A549 (cell line): ENCODE measurements at regions not wholly inside any gene's neighbourhood (a gene's known extent, or its start where the extent isn't known, plus 50 kb on each side); places are given as distances from the start of the nearest gene placed in this dataset.
"Not testable (repeated sequence)": the region's sequence is repeated elsewhere in the genome, so short reads cannot be mapped to it uniquely, and the experiment has no call there.

Experiments
- ATAC-seq, 2 experiments: fragments of 200-7000 bp in 1 of 2; fragments of >200 bp in 1 of 2; cut with Nextera tagmentation in 1 of 2; cut with Tn5 transposase in 1 of 2; 3 replicates each; pipeline versions ENCODE4 v1.8.0 to v1.9.1; 2018 to 2020; ENCODE audit warnings: mild to moderate bottlenecking in 1 of 2, moderate library complexity in 1 of 2
- CTCF ChIA-PET: fragments of 300-600 bp; sonication (Branson Sonifier 250); formaldehyde crosslinking; extraction: SDS; loops from one replicate; lab custom pipeline; 2021; ENCODE audit warnings: antibody characterized with exemption, inconsistent platforms; lab: Yijun Ruan, JAX
- POLR2A ChIA-PET: fragments of 350-600 bp; formaldehyde crosslinking; extraction: SDS; loops from one replicate; lab custom pipeline; 2021; ENCODE audit warnings: antibody characterized with exemption, inconsistent platforms; lab: Yijun Ruan, JAX
- DNase-seq, 2 experiments: peaks; one replicate each; pipeline versions ENCODE4 v3.0.0 to v3.0.0-alpha.2; 2011 to 2016; ENCODE audit warnings: low read depth in 1 of 2, low spot score in 1 of 2
- FAIRE-seq: peaks from 2 replicates; lab custom pipeline; 2011; peaks lifted over from hg19 to GRCh38; lab: Jason Lieb, UNC
- H3K27ac ChIP-seq, 2 experiments: fragments of >200 bp; sonication (Bioruptor Twin); formaldehyde crosslinking; 3 replicates each; pipeline ENCODE4 v1.5.1; 2016 to 2017
- H3K4me1 ChIP-seq: fragments of >200 bp; sonication (Bioruptor Twin); formaldehyde crosslinking; 3 replicates; pipeline ENCODE4 v1.6.1; 2016
- H3K4me2 ChIP-seq: fragments of >200 bp; sonication (Bioruptor Twin); formaldehyde crosslinking; 3 replicates; pipeline ENCODE4 v1.6.1; 2016
- H3K4me3 ChIP-seq: fragments of >200 bp; sonication (Bioruptor Twin); formaldehyde crosslinking; 3 replicates; pipeline ENCODE4 v1.5.1; 2016
- H3K9me3 ChIP-seq: fragments of >200 bp; sonication (Bioruptor Twin); formaldehyde crosslinking; 3 replicates; pipeline ENCODE4 v1.6.1; 2016
- ATOH8 ChIP-seq: fragments of 250-450 bp; sonication (Bioruptor Pico); IDR thresholded peaks from 2 replicates; pipeline ENCODE4 v1.5.0; 2020; ENCODE audit warnings: low read depth, mild to moderate bottlenecking, moderate library complexity
- CEBPB ChIP-seq, 2 experiments: fragments of >200 bp in 1 of 2; sonication (Bioruptor Twin) in 1 of 2; formaldehyde crosslinking in 1 of 2; IDR thresholded peaks; 2 replicates each; pipeline ENCODE4 v1.6.1; 2012 to 2016
- E2F6 ChIP-seq: IDR thresholded peaks from 2 replicates; pipeline ENCODE4 v1.6.1; 2012; ENCODE audit warnings: low read depth, borderline replicate concordance
- ESRRA ChIP-seq: fragments of 150-350 bp; IDR thresholded peaks from 2 replicates; pipeline ENCODE4 v1.6.1; 2014; ENCODE audit warnings: mild to moderate bottlenecking, low read length, borderline replicate concordance
- FOXS1 ChIP-seq: fragments of 250-450 bp; sonication (Bioruptor Pico); IDR thresholded peaks from 2 replicates; pipeline ENCODE4 v1.5.0; 2020; ENCODE audit warnings: mild to moderate bottlenecking, moderate library complexity
- HEYL ChIP-seq: fragments of 250-450 bp; sonication (Bioruptor Pico); IDR thresholded peaks from 2 replicates; pipeline ENCODE4 v1.8.0; 2021; ENCODE audit warnings: mild to moderate bottlenecking, moderate library complexity
- HMGXB4 ChIP-seq: fragments of 250-450 bp; sonication (Bioruptor Pico); IDR thresholded peaks from 2 replicates; pipeline ENCODE4 v1.5.0; 2021; ENCODE audit warnings: mild to moderate bottlenecking, moderate library complexity, borderline replicate concordance
- HOXA7 ChIP-seq: fragments of 250-450 bp; sonication (Bioruptor Pico); IDR thresholded peaks from 2 replicates; pipeline ENCODE4 v1.5.0; 2020; ENCODE audit warnings: mild to moderate bottlenecking, moderate library complexity
- HOXB13 ChIP-seq: fragments of 250-450 bp; sonication (Bioruptor Pico); IDR thresholded peaks from 2 replicates; pipeline ENCODE4 v1.5.0; 2020; ENCODE audit warnings: low read depth, mild to moderate bottlenecking, moderate library complexity
- HOXB5 ChIP-seq: fragments of 250-450 bp; sonication (Bioruptor Pico); IDR thresholded peaks from 2 replicates; pipeline ENCODE4 v1.5.0; 2020; ENCODE audit warnings: mild to moderate bottlenecking, moderate library complexity
- JUN ChIP-seq, 2 experiments: fragments of >200 bp; sonication (Bioruptor Twin); formaldehyde crosslinking; IDR thresholded peaks; 2 replicates in 1 of 2; 3 replicates in 1 of 2; pipeline ENCODE4 v1.6.1; 2016 to 2017
- JUNB ChIP-seq: fragments of >200 bp; sonication (Bioruptor Twin); formaldehyde crosslinking; IDR thresholded peaks from 2 replicates; pipeline ENCODE4 v1.6.1; 2016
- MAFK ChIP-seq: fragments of 450-650 bp; IDR thresholded peaks from 2 replicates; pipeline ENCODE4 v1.6.1; 2014; ENCODE audit not compliant: partially characterized antibody
- NFE2L2 ChIP-seq: fragments of 150-350 bp; conservative IDR thresholded peaks from 2 replicates; pipeline ENCODE4 v1.6.1; 2014; ENCODE audit warnings: low read length
- NR3C1 ChIP-seq: fragments of >200 bp; sonication (Bioruptor Twin); formaldehyde crosslinking; IDR thresholded peaks from 3 replicates; pipeline ENCODE4 v1.6.1; 2017
- PHF8 ChIP-seq: fragments of 200-600 bp; sonication (generic); IDR thresholded peaks from 2 replicates; pipeline ENCODE4 v1.6.1; 2016; ENCODE audit warnings: low read depth, mild to moderate bottlenecking, antibody characterized with exemption, moderate library complexity, borderline replicate concordance
- POLR2AphosphoS2 ChIP-seq: conservative IDR thresholded peaks from 2 replicates; pipeline ENCODE4 v1.6.1; 2012; ENCODE audit warnings: low read length, improper control_type of control experiment, inconsistent platforms
- RNF2 ChIP-seq: fragments of 200-600 bp; sonication (generic); IDR thresholded peaks from 2 replicates; pipeline ENCODE4 v1.6.1; 2016; ENCODE audit warnings: low read depth, mild to moderate bottlenecking, antibody characterized with exemption, moderate library complexity, borderline replicate concordance
- SMC3 ChIP-seq: fragments of >200 bp; sonication (Bioruptor Twin); formaldehyde crosslinking; IDR thresholded peaks from 3 replicates; pipeline ENCODE4 v1.6.1; 2018; ENCODE audit warnings: inconsistent platforms
- USF2 ChIP-seq: fragments of 450-650 bp; IDR thresholded peaks from 2 replicates; pipeline ENCODE4 v1.6.1; 2014; ENCODE audit warnings: antibody characterized with exemption
- ZNF302 ChIP-seq: fragments of 250-450 bp; sonication (Bioruptor Pico); IDR thresholded peaks from 2 replicates; pipeline ENCODE4 v1.9.0; 2021; ENCODE audit warnings: inconsistent platforms, mild to moderate bottlenecking, moderate library complexity
- WGBS: methylation state at CpG from one replicate; pipeline ENCODE4 v1.1.6; 2017; ENCODE audit errors: missing lambda C conversion rate; 5-methylcytosine and 5-hydroxymethylcytosine counted together
- TF ChIP-seq, protein P1 (sequence below): IDR thresholded peaks from 2 replicates; pipeline ENCODE4 v1.6.1; 2012

GRCh38 chr12:61290473-61290872 lies 969.7 kb upstream of the USP15 start:
- FAIRE-seq (no peak), ATAC-seq (no peak), DNase-seq (no peak)
- Histone ChIP-seq H3K4me3 (no peak overlapping the region), H3K4me1 (no peaks in the 10 kb centered on the region), H3K4me2 (no peak overlapping the region), H3K27ac (no peak overlapping the region), H3K9me3 (peaks cover 8% of the 10 kb centered on the region; the same call in 1 of the 3 replicates)
- WGBS: 2% methylated on average over 2 of the region's 2 CpGs
- ChIA-PET POLR2A (no interaction called here), CTCF (no interaction called here)
- TF ChIP-seq MAFK (peak; percentile 65), ZNF302 (no peak)

DNA sequence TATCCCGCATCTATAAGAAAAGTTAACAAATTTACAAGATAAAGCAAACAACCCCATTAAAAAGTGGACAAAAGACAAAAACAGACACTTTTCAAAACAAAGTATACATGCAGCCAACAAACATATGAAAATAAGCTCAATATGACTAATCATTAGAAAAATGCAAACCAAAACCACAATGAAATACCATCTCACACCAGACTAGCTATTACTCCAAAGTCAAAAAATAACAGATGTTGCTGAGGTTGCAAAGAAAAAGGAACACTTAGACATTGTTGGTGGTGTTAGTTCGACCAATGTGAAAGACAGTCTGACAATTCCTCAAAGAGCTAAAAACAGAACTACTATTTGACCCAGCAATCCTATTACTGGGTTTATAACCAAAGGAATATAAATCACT lies 968.6 kb upstream of the USP15 start:
- Histone ChIP-seq H3K4me1 (no peaks in the 10 kb centered on the region), H3K27ac (no peak overlapping the region), H3K9me3 (peaks cover 8% of the 10 kb centered on the region; the same call in 1 of the 3 replicates), H3K4me2 (no peak overlapping the region), H3K4me3 (no peak overlapping the region)
- TF ChIP-seq JUNB (no peak), USF2 (no peak), ESRRA (no peak), NFE2L2 (no peak), SMC3 (no peak), HEYL (CRISPR knock-in tag) (no peak), HOXB5 (no peak), FOXS1 (CRISPR knock-in tag) (no peak), HOXB13 (no peak), ATOH8 (CRISPR knock-in tag) (no peak), RNF2 (no peak), CEBPB (IDR thresholded peaks at IDR 0.05) (no peak), HOXA7 (CRISPR knock-in tag) (no peak), JUN (IDR thresholded peaks at IDR 0.05) (no peak), E2F6 (no peak), PHF8 (no peak), POLR2AphosphoS2 (no peak), NR3C1 (no peak), HMGXB4 (CRISPR knock-in tag) (no peak)
- TF ChIP-seq, protein P1, sequence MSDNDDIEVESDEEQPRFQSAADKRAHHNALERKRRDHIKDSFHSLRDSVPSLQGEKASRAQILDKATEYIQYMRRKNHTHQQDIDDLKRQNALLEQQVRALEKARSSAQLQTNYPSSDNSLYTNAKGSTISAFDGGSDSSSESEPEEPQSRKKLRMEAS: no peak
- ChIA-PET POLR2A (no interaction called here), CTCF (no interaction called here)
- 24% methylated on average over 2 of the region's 2 CpGs for WGBS
- no peak for DNase-seq
- no peak for FAIRE-seq
- ATAC-seq: no peak

- ATAC-seq, FAIRE-seq, POLR2A ChIA-PET, H3K9me3 ChIP-seq, CTCF ChIA-PET, H3K27ac ChIP-seq, H3K4me2 ChIP-seq, H3K4me1 ChIP-seq, DNase-seq, H3K4me3 ChIP-seq: not testable (repeated sequence)
- 33% methylated on average over 8 of the region's 13 CpGs for WGBS
Measured at GRCh38 chr12:61294011-61294410, 966.2 kb upstream of the USP15 start.
